ENCODE measurements at regions not wholly inside any gene's neighbourhood (a gene's known extent, or its start where the extent isn't known, plus 50 kb on each side); places are given as distances from the start of the nearest gene placed in this dataset.

DNA sequence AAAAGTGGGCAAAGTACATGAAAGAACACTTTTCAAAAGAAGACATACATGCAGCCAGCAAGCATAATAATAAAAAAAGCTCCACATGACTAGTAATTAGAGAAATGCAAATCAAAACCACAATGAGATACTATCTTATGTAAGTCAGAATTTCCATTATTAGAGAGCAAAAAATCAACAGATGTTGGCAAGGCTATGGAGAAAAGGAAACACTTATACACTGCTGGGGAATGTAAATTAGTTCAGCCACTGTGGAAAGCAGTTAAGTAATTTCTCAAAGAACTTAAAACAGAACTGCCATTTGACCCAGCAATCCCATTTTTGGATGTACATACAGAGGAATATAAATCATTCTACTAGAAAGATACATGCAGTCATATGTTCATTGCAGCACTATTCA, 360.7 kb downstream of the NSUN3 start:
- H4K20me1 ChIP-seq (ENCODE audit: insufficient read depth, low read length) = no peaks in the 10 kb centered on the region
- DNase-seq (no peak), ATAC-seq (ENCODE audit: insufficient read depth, low read depth) (no peak)

DNA sequence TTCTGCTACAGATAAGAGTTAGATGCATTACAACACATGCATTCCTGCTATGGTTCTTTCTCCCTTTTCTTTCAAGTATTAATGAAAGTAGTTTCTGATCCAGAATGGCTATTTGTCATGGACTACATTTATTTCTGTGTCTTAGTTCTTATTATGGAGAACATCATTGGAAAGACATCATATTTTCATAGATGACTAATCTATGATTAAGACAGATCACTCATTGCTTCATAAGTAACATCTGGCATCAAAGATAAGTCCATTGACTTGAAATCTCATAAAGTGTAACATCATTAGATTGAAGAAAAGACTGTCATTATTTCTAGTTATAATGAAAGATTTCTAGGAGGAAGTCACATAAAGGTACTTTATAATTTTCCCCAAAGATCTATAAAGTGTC, 366.7 kb downstream of the NSUN3 start:
- H3K36me3 ChIP-seq (ENCODE audit: insufficient read depth, low read length) = no peaks in the 10 kb centered on the region
- DNase-seq = no peak
- no peaks in the 10 kb centered on the region for H3K4me1 ChIP-seq (ENCODE audit: insufficient read depth, low read length)
- no peak overlapping the region for H3K4me3 ChIP-seq (ENCODE audit: low read depth in 1 of 2, low read length in 2 of 2)
- no peak overlapping the region for H3K4me2 ChIP-seq (ENCODE audit: insufficient read depth, low read length)
- no peaks in the 10 kb centered on the region for H3K79me2 ChIP-seq (ENCODE audit: insufficient read depth, low read length)
- no peak overlapping the region for H3K27ac ChIP-seq (ENCODE audit: low read length)
- no peaks in the 10 kb centered on the region for H3K27me3 ChIP-seq (ENCODE audit: insufficient read depth, low read length, poor library complexity)
- H4K20me1 ChIP-seq (ENCODE audit: insufficient read depth, low read length) = no peaks in the 10 kb centered on the region
- no peak for ATAC-seq (ENCODE audit: insufficient read depth, low read depth)
- no peak for TF ChIP-seq CTCF (IDR thresholded peaks at IDR 0.05; ENCODE audit: borderline replicate concordance, extremely low read depth, low read length, poor library complexity, severe bottlenecking)
- TF ChIP-seq EZH2 (IDR thresholded peaks at IDR 0.05; ENCODE audit: borderline replicate concordance, low read depth, low read length, severe bottlenecking) = no peak
- no peaks in the 10 kb centered on the region for H3K9me3 ChIP-seq (ENCODE audit: insufficient read depth, low read length, severe bottlenecking)
- H3K9ac ChIP-seq (ENCODE audit: low read depth, low read length) = no peak overlapping the region
- H2AFZ ChIP-seq (ENCODE audit: low read depth, low read length) = no peak overlapping the region

More for the DNA sequence above, 360.7 kb downstream of the NSUN3 start:
- no peak overlapping the region for H3K4me3 ChIP-seq (ENCODE audit: low read depth in 1 of 2, low read length in 2 of 2)
- H3K4me2 ChIP-seq (ENCODE audit: insufficient read depth, low read length) = no peak overlapping the region
- H3K36me3 ChIP-seq (ENCODE audit: insufficient read depth, low read length) = no peaks in the 10 kb centered on the region
- no peak overlapping the region for H3K9ac ChIP-seq (ENCODE audit: low read depth, low read length)
- H3K27ac ChIP-seq (ENCODE audit: low read length) = no peak overlapping the region
- TF ChIP-seq EZH2 (IDR thresholded peaks at IDR 0.05; ENCODE audit: borderline replicate concordance, low read depth, low read length, severe bottlenecking) = no peak
- no peak for TF ChIP-seq CTCF (IDR thresholded peaks at IDR 0.05; ENCODE audit: borderline replicate concordance, extremely low read depth, low read length, poor library complexity, severe bottlenecking)
- H2AFZ ChIP-seq (ENCODE audit: low read depth, low read length) = no peak overlapping the region
- H3K4me1 ChIP-seq (ENCODE audit: insufficient read depth, low read length) = no peaks in the 10 kb centered on the region
- no peaks in the 10 kb centered on the region for H3K27me3 ChIP-seq (ENCODE audit: insufficient read depth, low read length, poor library complexity)
- no peaks in the 10 kb centered on the region for H3K79me2 ChIP-seq (ENCODE audit: insufficient read depth, low read length)
- H3K9me3 ChIP-seq (ENCODE audit: insufficient read depth, low read length, severe bottlenecking) = no peaks in the 10 kb centered on the region

GRCh38 chr3:94431876-94432570, 369.2 kb downstream of the NSUN3 start:
- Histone ChIP-seq H3K4me1 (ENCODE audit: insufficient read depth, low read length) (no peaks in the 10 kb centered on the region), H2AFZ (ENCODE audit: low read depth, low read length) (no peak overlapping the region), H3K4me3 (ENCODE audit: low read depth in 1 of 2, low read length in 2 of 2) (no peak overlapping the region), H3K36me3 (ENCODE audit: insufficient read depth, low read length) (no peaks in the 10 kb centered on the region), H4K20me1 (ENCODE audit: insufficient read depth, low read length) (no peaks in the 10 kb centered on the region), H3K27me3 (ENCODE audit: insufficient read depth, low read length, poor library complexity) (no peaks in the 10 kb centered on the region), H3K9ac (ENCODE audit: low read depth, low read length) (no peak overlapping the region), H3K27ac (ENCODE audit: low read length) (no peak overlapping the region), H3K79me2 (ENCODE audit: insufficient read depth, low read length) (no peaks in the 10 kb centered on the region), H3K9me3 (ENCODE audit: insufficient read depth, low read length, severe bottlenecking) (no peaks in the 10 kb centered on the region), H3K4me2 (ENCODE audit: insufficient read depth, low read length) (no peak overlapping the region)
- TF ChIP-seq EZH2 (IDR thresholded peaks at IDR 0.05; ENCODE audit: borderline replicate concordance, low read depth, low read length, severe bottlenecking) = no peak
- TF ChIP-seq CTCF (IDR thresholded peaks at IDR 0.05; ENCODE audit: borderline replicate concordance, extremely low read depth, low read length, poor library complexity, severe bottlenecking) = no peak
- DNase-seq = no peak
- ATAC-seq (ENCODE audit: insufficient read depth, low read depth) = no peak

Measured in DND-41 (cell line).